LNCAP (cell line): ENCODE measurements at regions not wholly inside any gene's neighbourhood (a gene's known extent, or its start where the extent isn't known, plus 50 kb on each side); places are given as distances from the start of the nearest gene placed in this dataset.

Experiments used
- TF ChIP-seq, protein P1 (sequence below): fragments of 450-650 bp; IDR thresholded peaks from 2 replicates; pipeline ENCODE4 v1.5.1; 2017; ENCODE audit warnings: mild to moderate bottlenecking

DNA sequence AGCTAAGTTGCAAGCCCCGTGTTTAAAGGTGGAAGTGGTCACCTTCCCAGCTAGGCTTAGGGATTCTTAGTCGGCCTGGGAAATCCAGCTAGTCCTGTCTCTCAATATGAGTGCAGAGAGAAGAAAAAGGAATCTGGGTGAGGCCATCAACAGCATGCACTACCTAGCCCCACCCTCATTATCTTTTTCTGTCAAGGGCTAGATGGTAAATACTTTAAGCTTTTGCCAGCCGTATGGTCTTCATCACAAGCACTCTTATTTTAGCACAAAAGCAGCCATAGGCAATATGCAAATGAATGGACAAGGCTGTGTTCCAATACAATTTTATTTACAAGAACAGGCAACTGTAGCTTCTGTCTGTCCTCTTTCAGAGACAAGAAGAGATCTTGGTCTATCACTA, 282.9 kb downstream of the ZNF674 start:
- TF ChIP-seq, protein P1, sequence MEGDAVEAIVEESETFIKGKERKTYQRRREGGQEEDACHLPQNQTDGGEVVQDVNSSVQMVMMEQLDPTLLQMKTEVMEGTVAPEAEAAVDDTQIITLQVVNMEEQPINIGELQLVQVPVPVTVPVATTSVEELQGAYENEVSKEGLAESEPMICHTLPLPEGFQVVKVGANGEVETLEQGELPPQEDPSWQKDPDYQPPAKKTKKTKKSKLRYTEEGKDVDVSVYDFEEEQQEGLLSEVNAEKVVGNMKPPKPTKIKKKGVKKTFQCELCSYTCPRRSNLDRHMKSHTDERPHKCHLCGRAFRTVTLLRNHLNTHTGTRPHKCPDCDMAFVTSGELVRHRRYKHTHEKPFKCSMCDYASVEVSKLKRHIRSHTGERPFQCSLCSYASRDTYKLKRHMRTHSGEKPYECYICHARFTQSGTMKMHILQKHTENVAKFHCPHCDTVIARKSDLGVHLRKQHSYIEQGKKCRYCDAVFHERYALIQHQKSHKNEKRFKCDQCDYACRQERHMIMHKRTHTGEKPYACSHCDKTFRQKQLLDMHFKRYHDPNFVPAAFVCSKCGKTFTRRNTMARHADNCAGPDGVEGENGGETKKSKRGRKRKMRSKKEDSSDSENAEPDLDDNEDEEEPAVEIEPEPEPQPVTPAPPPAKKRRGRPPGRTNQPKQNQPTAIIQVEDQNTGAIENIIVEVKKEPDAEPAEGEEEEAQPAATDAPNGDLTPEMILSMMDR = no peak

DNA sequence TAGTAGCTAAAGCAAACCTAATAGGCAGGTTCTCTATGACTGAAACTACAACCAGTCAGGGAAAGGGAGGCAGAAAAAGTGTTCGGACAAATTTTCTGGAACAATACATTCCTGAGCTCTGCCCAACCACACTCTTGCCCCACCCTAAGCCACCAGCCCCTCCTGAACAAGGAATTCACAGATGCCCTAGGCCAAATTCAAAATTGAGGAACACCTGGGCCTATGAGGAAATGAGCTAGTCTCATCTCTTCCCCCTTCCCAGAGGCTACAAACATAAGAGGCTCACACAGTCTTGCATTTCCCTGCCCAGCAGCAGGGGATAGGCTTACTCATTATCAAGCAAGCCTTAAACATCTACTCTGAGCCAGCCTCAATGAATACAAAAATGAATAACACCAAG, 284.7 kb downstream of the ZNF674 start:
- TF ChIP-seq, protein P1 = no peak

DNA sequence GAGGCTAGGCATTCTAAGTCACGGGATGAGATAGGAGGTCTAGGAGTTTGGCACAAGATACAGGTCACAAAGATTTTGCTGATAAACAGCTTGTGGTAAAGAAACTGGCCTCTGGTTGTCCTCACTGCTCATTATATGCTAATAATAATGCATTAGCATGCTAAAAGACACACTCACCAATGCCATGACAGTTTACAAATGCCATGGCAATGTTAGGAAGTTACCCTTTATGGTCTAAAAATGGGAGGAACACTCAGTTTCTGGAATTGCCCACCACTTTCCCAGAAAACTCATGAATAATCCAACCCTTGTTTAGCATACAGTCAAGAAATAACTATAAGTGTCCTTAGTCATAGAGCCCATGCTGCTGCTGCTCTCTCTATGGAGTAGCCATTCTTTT, 286.9 kb downstream of the ZNF674 start:
- TF ChIP-seq, protein P1 = no peak

DNA sequence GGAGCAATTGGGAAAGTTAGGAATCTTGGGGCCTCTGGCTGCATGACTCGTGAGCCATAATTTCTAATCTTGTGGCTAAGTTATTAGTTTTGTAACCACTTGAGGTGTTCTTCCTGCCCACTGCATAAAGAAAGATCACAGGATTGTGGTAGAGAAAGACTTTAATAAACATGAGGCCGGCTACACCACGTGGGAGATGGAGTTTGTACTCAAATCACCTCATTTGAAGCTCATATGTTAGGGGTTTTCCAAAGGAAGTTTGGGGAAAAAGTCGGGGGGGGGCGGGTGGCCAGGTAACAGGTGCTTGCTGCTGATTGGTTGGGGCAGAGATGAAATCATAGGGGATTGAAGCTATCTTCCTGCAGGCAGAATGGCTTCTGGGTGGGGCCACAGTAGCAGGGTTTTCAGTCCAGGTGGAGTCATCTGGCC, 287.8 kb downstream of the ZNF674 start:
- TF ChIP-seq, protein P1 = no peak

DNA sequence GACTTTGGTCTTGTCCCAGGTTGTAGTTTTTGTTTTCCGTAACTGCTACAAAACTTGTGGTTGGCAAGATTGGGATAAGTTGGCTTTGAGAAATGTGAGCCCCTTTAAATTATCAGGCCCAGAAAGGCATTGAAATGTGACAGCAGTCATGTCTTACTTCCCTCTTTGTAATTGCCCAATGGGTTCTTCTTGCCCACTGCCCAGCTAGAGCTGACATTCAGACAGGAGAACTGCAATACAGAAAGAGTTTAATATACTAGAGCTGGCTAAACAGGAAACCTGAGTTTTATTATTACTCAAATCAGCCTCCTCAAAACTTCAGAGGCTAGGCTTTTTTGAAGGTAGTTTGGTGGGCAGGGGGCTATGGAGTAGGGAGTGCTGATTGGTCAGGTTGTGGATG, 288.3 kb downstream of the ZNF674 start:
- TF ChIP-seq, protein P1 = no peak

DNA sequence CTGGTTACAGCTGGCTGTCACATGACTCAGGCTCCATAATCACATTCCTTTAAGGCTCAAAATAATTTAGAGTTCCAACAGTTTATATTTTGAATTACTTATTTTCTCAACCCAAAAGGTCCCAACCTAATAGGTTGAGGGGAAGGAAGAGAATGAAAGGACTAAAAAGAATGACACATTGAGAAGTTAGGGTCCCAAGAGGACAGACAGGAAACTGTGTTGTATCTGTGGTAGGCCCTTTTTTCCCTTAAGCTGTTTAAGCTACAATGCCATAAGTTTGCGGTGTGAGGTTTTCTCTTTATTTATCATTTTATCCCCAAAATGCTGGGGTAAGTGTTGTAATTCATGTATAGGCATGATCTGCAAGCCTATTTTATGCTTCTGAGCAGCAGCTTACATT, 290.2 kb downstream of the ZNF674 start:
- TF ChIP-seq, protein P1 = no peak

DNA sequence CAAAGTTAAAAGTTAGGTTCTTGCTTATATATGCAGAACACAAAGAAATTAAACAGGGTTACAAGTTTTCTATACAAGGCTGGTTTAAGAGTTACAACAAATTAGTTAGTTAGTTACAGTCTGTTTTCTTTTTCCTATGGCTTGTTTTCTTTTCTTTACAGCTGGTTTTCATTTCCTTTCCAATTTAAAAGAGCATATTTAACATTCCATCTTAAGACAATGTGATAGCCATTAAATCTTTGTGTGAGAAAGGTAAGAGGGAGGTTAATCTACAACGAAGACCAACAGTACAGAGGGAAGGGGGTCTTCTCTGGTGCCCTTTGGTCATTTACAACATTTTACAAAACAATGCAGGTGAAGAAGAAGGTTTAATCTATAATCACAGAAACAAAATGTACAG, 290.6 kb downstream of the ZNF674 start:
- TF ChIP-seq, protein P1 = no peak

DNA sequence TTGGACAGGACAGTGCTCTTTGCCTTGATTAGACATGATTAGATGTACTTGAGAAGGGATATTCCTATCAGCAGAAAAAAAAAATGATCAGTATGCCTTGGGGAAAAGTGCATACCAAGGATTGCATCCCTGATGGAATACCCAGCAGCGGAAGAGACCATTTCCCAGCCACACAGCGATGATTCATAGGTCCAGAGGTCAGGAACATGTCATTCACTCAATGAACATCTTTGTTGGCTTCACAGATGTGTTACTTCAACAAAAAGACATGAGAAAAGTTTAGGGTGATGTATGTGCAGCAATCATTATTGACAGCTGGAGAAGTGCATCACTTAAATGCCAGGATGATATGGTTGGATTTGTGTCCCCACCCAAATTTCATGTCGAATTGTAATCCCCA, 293.5 kb downstream of the ZNF674 start:
- TF ChIP-seq, protein P1 = no peak
